ENCODE measurements at regions not wholly inside any gene's neighbourhood (a gene's known extent, or its start where the extent isn't known, plus 50 kb on each side); places are given as distances from the start of the nearest gene placed in this dataset.

GRCh38 chr17:72361892-72362291 lies 241.1 kb downstream of the SOX9 start:
- TF ChIP-seq, protein P1, sequence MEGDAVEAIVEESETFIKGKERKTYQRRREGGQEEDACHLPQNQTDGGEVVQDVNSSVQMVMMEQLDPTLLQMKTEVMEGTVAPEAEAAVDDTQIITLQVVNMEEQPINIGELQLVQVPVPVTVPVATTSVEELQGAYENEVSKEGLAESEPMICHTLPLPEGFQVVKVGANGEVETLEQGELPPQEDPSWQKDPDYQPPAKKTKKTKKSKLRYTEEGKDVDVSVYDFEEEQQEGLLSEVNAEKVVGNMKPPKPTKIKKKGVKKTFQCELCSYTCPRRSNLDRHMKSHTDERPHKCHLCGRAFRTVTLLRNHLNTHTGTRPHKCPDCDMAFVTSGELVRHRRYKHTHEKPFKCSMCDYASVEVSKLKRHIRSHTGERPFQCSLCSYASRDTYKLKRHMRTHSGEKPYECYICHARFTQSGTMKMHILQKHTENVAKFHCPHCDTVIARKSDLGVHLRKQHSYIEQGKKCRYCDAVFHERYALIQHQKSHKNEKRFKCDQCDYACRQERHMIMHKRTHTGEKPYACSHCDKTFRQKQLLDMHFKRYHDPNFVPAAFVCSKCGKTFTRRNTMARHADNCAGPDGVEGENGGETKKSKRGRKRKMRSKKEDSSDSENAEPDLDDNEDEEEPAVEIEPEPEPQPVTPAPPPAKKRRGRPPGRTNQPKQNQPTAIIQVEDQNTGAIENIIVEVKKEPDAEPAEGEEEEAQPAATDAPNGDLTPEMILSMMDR (IDR thresholded peaks at IDR 0.05), result no peak
- TF ChIP-seq, protein P2, sequence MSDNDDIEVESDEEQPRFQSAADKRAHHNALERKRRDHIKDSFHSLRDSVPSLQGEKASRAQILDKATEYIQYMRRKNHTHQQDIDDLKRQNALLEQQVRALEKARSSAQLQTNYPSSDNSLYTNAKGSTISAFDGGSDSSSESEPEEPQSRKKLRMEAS (CRISPR knock-in tag; IDR thresholded peaks at IDR 0.05), result no peak
- TF ChIP-seq, protein P3, sequence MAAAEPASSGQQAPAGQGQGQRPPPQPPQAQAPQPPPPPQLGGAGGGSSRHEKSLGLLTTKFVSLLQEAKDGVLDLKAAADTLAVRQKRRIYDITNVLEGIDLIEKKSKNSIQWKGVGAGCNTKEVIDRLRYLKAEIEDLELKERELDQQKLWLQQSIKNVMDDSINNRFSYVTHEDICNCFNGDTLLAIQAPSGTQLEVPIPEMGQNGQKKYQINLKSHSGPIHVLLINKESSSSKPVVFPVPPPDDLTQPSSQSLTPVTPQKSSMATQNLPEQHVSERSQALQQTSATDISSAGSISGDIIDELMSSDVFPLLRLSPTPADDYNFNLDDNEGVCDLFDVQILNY (CRISPR knock-in tag; IDR thresholded peaks at IDR 0.05), result no peak
- no peak for TF ChIP-seq FOXP1 (CRISPR knock-in tag; IDR thresholded peaks at IDR 0.05; ENCODE audit: borderline replicate concordance)
- no peak for TF ChIP-seq KAT7 (CRISPR knock-in tag; IDR thresholded peaks at IDR 0.05; ENCODE audit: borderline replicate concordance)
- no peak for TF ChIP-seq GABPB1 (CRISPR knock-in tag; IDR thresholded peaks at IDR 0.05)
- TF ChIP-seq, protein P4, sequence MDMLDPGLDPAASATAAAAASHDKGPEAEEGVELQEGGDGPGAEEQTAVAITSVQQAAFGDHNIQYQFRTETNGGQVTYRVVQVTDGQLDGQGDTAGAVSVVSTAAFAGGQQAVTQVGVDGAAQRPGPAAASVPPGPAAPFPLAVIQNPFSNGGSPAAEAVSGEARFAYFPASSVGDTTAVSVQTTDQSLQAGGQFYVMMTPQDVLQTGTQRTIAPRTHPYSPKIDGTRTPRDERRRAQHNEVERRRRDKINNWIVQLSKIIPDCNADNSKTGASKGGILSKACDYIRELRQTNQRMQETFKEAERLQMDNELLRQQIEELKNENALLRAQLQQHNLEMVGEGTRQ (CRISPR knock-in tag; IDR thresholded peaks at IDR 0.05), result no peak
- TF ChIP-seq FOXK1 (CRISPR knock-in tag; IDR thresholded peaks at IDR 0.05), result no peak
- TF ChIP-seq, protein P5, sequence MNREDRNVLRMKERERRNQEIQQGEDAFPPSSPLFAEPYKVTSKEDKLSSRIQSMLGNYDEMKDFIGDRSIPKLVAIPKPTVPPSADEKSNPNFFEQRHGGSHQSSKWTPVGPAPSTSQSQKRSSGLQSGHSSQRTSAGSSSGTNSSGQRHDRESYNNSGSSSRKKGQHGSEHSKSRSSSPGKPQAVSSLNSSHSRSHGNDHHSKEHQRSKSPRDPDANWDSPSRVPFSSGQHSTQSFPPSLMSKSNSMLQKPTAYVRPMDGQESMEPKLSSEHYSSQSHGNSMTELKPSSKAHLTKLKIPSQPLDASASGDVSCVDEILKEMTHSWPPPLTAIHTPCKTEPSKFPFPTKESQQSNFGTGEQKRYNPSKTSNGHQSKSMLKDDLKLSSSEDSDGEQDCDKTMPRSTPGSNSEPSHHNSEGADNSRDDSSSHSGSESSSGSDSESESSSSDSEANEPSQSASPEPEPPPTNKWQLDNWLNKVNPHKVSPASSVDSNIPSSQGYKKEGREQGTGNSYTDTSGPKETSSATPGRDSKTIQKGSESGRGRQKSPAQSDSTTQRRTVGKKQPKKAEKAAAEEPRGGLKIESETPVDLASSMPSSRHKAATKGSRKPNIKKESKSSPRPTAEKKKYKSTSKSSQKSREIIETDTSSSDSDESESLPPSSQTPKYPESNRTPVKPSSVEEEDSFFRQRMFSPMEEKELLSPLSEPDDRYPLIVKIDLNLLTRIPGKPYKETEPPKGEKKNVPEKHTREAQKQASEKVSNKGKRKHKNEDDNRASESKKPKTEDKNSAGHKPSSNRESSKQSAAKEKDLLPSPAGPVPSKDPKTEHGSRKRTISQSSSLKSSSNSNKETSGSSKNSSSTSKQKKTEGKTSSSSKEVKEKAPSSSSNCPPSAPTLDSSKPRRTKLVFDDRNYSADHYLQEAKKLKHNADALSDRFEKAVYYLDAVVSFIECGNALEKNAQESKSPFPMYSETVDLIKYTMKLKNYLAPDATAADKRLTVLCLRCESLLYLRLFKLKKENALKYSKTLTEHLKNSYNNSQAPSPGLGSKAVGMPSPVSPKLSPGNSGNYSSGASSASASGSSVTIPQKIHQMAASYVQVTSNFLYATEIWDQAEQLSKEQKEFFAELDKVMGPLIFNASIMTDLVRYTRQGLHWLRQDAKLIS (CRISPR knock-in tag; IDR thresholded peaks at IDR 0.05; ENCODE audit: borderline replicate concordance), result no peak
- no peak for TF ChIP-seq CBFB (CRISPR knock-in tag; IDR thresholded peaks at IDR 0.05; ENCODE audit: low read depth)
- TF ChIP-seq ETV6 (CRISPR knock-in tag; IDR thresholded peaks at IDR 0.05), result no peak
- no peak for TF ChIP-seq TP53 (CRISPR knock-in tag; IDR thresholded peaks at IDR 0.05)

Measured in WTC11 (cell line).